ENCODE measurements at regions not wholly inside any gene's neighbourhood (a gene's known extent, or its start where the extent isn't known, plus 50 kb on each side); places are given as distances from the start of the nearest gene placed in this dataset.

- DNase-seq, result no peak
Measured at GRCh38 chr12:16949871-16950667, 344.1 kb upstream of the LMO3 start.

GRCh38 chr12:16949371-16949770 lies 343.4 kb upstream of the LMO3 start:
- no peak for DNase-seq

GRCh38 chr12:16946704-16947103 lies 340.7 kb upstream of the LMO3 start:
- DNase-seq, result no peak

- DNase-seq, result no peak
Measured at GRCh38 chr12:16939871-16940306, 333.9 kb upstream of the LMO3 start.

- DNase-seq, result no peak
Measured at GRCh38 chr12:16927259-16927658, 321.3 kb upstream of the LMO3 start.

- DNase-seq, result no peak
Measured at GRCh38 chr12:16920451-16920850, 314.5 kb upstream of the LMO3 start.

GRCh38 chr12:16919551-16919950 lies 313.6 kb upstream of the LMO3 start:
- DNase-seq, result peak in 1 of 2 donors; percentile 5

GRCh38 chr12:16914853-16915252 lies 308.9 kb upstream of the LMO3 start:
- no peak for DNase-seq

GRCh38 chr12:16913832-16914490 lies 308.0 kb upstream of the LMO3 start:
- no peak for DNase-seq

- no peak for DNase-seq
Measured at GRCh38 chr12:16901946-16902345, 296.0 kb upstream of the LMO3 start.

- no peak for DNase-seq
Measured at GRCh38 chr12:16893426-16893825, 287.5 kb upstream of the LMO3 start.

GRCh38 chr12:16891673-16892072 lies 285.7 kb upstream of the LMO3 start:
- DNase-seq, result no peak

- DNase-seq, result no peak
Measured at GRCh38 chr12:16884819-16885218, 278.9 kb upstream of the LMO3 start.

- DNase-seq, result no peak
Measured at GRCh38 chr12:16884056-16884455, 278.1 kb upstream of the LMO3 start.

GRCh38 chr12:16881986-16882570 lies 276.1 kb upstream of the LMO3 start:
- no peak for DNase-seq

- no peak for DNase-seq
Measured at GRCh38 chr12:16880864-16881285, 274.9 kb upstream of the LMO3 start.

GRCh38 chr12:16870845-16871244 lies 264.9 kb upstream of the LMO3 start:
- no peak for DNase-seq

GRCh38 chr12:16863742-16864141 lies 257.8 kb upstream of the LMO3 start:
- DNase-seq, result no peak

GRCh38 chr12:16857456-16857923 lies 251.5 kb upstream of the LMO3 start:
- DNase-seq, result no peak

- DNase-seq, result no peak
Measured at GRCh38 chr12:16854465-16854864, 248.5 kb upstream of the LMO3 start.

- DNase-seq, result no peak
Measured at GRCh38 chr12:16849473-16849872, 243.5 kb upstream of the LMO3 start.

GRCh38 chr12:16844875-16845274 lies 238.9 kb upstream of the LMO3 start:
- DNase-seq, result no peak

- DNase-seq, result no peak
Measured at GRCh38 chr12:16833376-16834015, 227.5 kb upstream of the LMO3 start.

Measured in hippocampal formation (tissue), 2 donors.